Activated T-cell treated with anti-CD3 and anti-CD28 coated beads, Interleukin-2, amount 50 U/mL, for 4 hours (primary cell): ENCODE measurements at regions not wholly inside any gene's neighbourhood (a gene's known extent, or its start where the extent isn't known, plus 50 kb on each side); places are given as distances from the start of the nearest gene placed in this dataset.

Source experiments
- ATAC-seq, 2 donors: fragments of 200-7000 bp; cut with Tn5 transposase; one replicate each; pipeline ENCODE4 v1.10.0; 2021
- DNase-seq: peaks from one replicate; pipeline ENCODE4 v3.0.0-alpha.2; 2020
- H3K27me3 Mint-ChIP-seq: one replicate; pipeline ENCODE4 v1.8.0; 2021; ENCODE audit warnings: low read depth, mixed read lengths
- H3K36me3 Mint-ChIP-seq: one replicate; pipeline ENCODE4 v1.8.0; 2022; ENCODE audit warnings: mixed read lengths; ENCODE audit not compliant: insufficient read depth
- H3K4me1 Mint-ChIP-seq: one replicate; pipeline ENCODE4 v1.8.0; 2021; ENCODE audit warnings: low read depth, mixed read lengths
- H3K4me3 Mint-ChIP-seq: one replicate; pipeline ENCODE4 v1.8.0; 2021; ENCODE audit warnings: mild to moderate bottlenecking, moderate library complexity, mixed read lengths
- H3K9me3 Mint-ChIP-seq: one replicate; pipeline ENCODE4 v1.8.0; 2021; ENCODE audit warnings: mixed read lengths

- no peak overlapping the region for H3K4me3 Mint-ChIP-seq
- no peaks in the 10 kb centered on the region for H3K4me1 Mint-ChIP-seq
- H3K27me3 Mint-ChIP-seq, result no peaks in the 10 kb centered on the region
- DNase-seq (no peak), ATAC-seq (no peak)
- no peaks in the 10 kb centered on the region for H3K36me3 Mint-ChIP-seq
- H3K9me3 Mint-ChIP-seq, result peaks cover 8% of the 10 kb centered on the region
Observed at GRCh38 chr11:106601684-106602297, 416.5 kb downstream of the GUCY1A2 start.

- no peak for ATAC-seq
- Mint-ChIP-seq H3K4me1 (no peaks in the 10 kb centered on the region), H3K4me3 (no peak overlapping the region), H3K27me3 (no peaks in the 10 kb centered on the region), H3K9me3 (peaks cover 16% of the 10 kb centered on the region), H3K36me3 (no peaks in the 10 kb centered on the region)
- no peak for DNase-seq
Observed at GRCh38 chr11:106608677-106609076, 409.6 kb downstream of the GUCY1A2 start.

- DNase-seq, result no peak
- Mint-ChIP-seq H3K4me3 (no peak overlapping the region), H3K4me1 (no peaks in the 10 kb centered on the region), H3K36me3 (no peaks in the 10 kb centered on the region), H3K9me3 (peaks cover 7% of the 10 kb centered on the region), H3K27me3 (no peaks in the 10 kb centered on the region)
- no peak for ATAC-seq
Observed at GRCh38 chr11:106614262-106614661, 404.0 kb downstream of the GUCY1A2 start.

GRCh38 chr11:106619320-106619990 is 398.8 kb downstream of the GUCY1A2 start:
- H3K4me1 Mint-ChIP-seq, result no peaks in the 10 kb centered on the region
- H3K36me3 Mint-ChIP-seq, result no peaks in the 10 kb centered on the region
- no peak for DNase-seq
- H3K27me3 Mint-ChIP-seq, result no peaks in the 10 kb centered on the region
- H3K4me3 Mint-ChIP-seq, result no peak overlapping the region
- no peak for ATAC-seq
- peaks cover 10% of the 10 kb centered on the region for H3K9me3 Mint-ChIP-seq

GRCh38 chr11:106621484-106621883 is 396.8 kb downstream of the GUCY1A2 start:
- Mint-ChIP-seq H3K36me3 (no peaks in the 10 kb centered on the region), H3K9me3 (peaks cover 12% of the 10 kb centered on the region), H3K4me1 (no peaks in the 10 kb centered on the region), H3K4me3 (no peak overlapping the region), H3K27me3 (no peaks in the 10 kb centered on the region)
- DNase-seq (no peak), ATAC-seq (no peak)
